ENCODE measurements at regions not wholly inside any gene's neighbourhood (a gene's known extent, or its start where the extent isn't known, plus 50 kb on each side); places are given as distances from the start of the nearest gene placed in this dataset.

- Mint-ChIP-seq H3K9me3 (ENCODE audit: unreplicated experiment) (no peaks in the 10 kb centered on the region), H3K27ac (ENCODE audit: unreplicated experiment) (no peak overlapping the region), H3K4me3 (ENCODE audit: unreplicated experiment) (no peak overlapping the region), H3K4me1 (ENCODE audit: low read depth, unreplicated experiment) (no peaks in the 10 kb centered on the region), H3K36me3 (ENCODE audit: insufficient read depth, unreplicated experiment) (no peaks in the 10 kb centered on the region), H3K27me3 (ENCODE audit: insufficient read depth, unreplicated experiment) (peaks cover 4% of the 10 kb centered on the region)
- no peak for TF ChIP-seq CTCF (IDR thresholded peaks at IDR 0.05; ENCODE audit: insufficient read depth in 1 of 2, low read depth in 1 of 2, low read length in 1 of 2, severe bottlenecking in 1 of 2, unreplicated experiment in 1 of 2)
- no peaks in the 10 kb centered on the region for H3K36me3 ChIP-seq (ENCODE audit: control insufficient read depth, insufficient read depth, low read length)
- POLR2A ChIA-PET = no interaction called here
- no peak overlapping the region for H3K4me3 ChIP-seq (ENCODE audit: low read depth, low read length)
- no peaks in the 10 kb centered on the region for H3K9me3 ChIP-seq
- H3K4me1 ChIP-seq = no peaks in the 10 kb centered on the region
- BruUV-seq (replicated peaks) = no TSS peak
- CTCF ChIA-PET = no interaction called here
- intact Hi-C loops (cut with micrococcal nuclease; ENCODE audit: unreplicated experiment) = no loop called here
- no peak for DNase-seq
- H3K27me3 ChIP-seq (replicated peaks; ENCODE audit: control insufficient read depth, insufficient read depth, low read length) = no peaks in the 10 kb centered on the region
Observed at GRCh38 chr20:4375881-4376280, 126.8 kb upstream of the ADRA1D start.

DNA sequence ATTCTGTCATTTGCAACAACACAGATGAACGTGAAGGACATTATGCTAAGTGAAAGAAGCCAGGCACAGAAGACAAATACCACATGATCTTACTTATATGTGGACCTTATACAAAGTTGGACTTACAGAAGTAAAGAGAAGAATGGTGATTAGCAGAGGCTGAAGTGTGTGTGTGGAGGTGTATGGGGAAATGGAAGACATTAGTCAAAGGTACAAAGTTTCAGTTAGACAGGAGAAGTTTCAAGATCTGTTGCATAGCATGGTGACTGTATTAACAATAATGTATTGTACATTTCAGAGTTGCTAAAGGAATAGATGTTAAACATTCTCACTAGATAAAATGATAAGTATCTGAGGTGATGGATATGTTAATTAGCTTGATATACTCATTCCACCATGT is 124.4 kb upstream of the ADRA1D start:
- CTCF ChIA-PET = no interaction called here
- Mint-ChIP-seq H3K27me3 (ENCODE audit: insufficient read depth, unreplicated experiment) (no peaks in the 10 kb centered on the region), H3K27ac (ENCODE audit: unreplicated experiment) (no peak overlapping the region), H3K9me3 (ENCODE audit: unreplicated experiment) (no peaks in the 10 kb centered on the region), H3K4me3 (ENCODE audit: unreplicated experiment) (no peak overlapping the region), H3K36me3 (ENCODE audit: insufficient read depth, unreplicated experiment) (no peaks in the 10 kb centered on the region), H3K4me1 (ENCODE audit: low read depth, unreplicated experiment) (no peaks in the 10 kb centered on the region)
- POLR2A ChIA-PET = no interaction called here
- Histone ChIP-seq H3K4me1 (no peaks in the 10 kb centered on the region), H3K4me3 (ENCODE audit: low read depth, low read length) (no peak overlapping the region), H3K9me3 (no peaks in the 10 kb centered on the region), H3K36me3 (ENCODE audit: control insufficient read depth, insufficient read depth, low read length) (no peaks in the 10 kb centered on the region), H3K27me3 (replicated peaks; ENCODE audit: control insufficient read depth, insufficient read depth, low read length) (no peaks in the 10 kb centered on the region)
- TF ChIP-seq CTCF (IDR thresholded peaks at IDR 0.05; ENCODE audit: insufficient read depth in 1 of 2, low read depth in 1 of 2, low read length in 1 of 2, severe bottlenecking in 1 of 2, unreplicated experiment in 1 of 2) = no peak
- DNase-seq = no peak
- BruUV-seq (replicated peaks) = no TSS peak
- intact Hi-C loops (cut with micrococcal nuclease; ENCODE audit: unreplicated experiment) = no loop called here

DNA sequence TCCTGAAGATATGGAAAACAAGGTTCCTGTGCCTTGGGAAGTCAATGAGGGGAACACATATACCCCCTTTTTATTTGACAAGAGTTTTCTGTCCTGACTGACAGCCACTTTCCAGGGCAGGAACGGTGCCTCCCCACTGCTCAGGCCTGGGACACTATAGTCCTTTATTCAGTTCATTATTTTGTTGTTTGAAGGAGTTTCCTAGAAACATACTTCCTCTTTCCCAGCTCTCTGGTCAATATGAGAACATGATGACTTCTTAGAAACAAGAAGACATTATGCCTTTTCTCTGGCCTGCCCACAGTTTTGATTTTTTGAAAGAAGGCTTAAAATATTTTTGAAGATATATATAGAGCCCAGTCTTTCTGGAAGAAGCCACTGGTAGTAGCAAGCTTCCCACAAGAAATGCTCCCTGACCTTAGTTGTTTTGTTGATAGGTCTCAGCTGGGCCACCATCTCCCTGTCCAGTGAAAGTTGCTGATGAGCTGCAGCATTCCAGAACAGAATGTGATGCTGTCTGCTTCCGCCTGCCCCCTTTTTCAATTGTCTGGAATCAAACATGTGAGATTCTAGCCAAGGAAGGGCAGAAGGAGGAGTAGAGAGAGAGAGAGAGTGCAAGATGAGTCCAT is 122.7 kb upstream of the ADRA1D start:
- no peaks in the 10 kb centered on the region for H3K9me3 Mint-ChIP-seq (ENCODE audit: unreplicated experiment)
- no peak overlapping the region for H3K4me3 ChIP-seq (ENCODE audit: low read depth, low read length)
- no TSS peak for BruUV-seq (replicated peaks)
- intact Hi-C loops (cut with micrococcal nuclease; ENCODE audit: unreplicated experiment) = no loop called here
- no peaks in the 10 kb centered on the region for H3K36me3 ChIP-seq (ENCODE audit: control insufficient read depth, insufficient read depth, low read length)
- DNase-seq = no peak
- H3K4me1 Mint-ChIP-seq (ENCODE audit: low read depth, unreplicated experiment) = no peaks in the 10 kb centered on the region
- H3K9me3 ChIP-seq = no peaks in the 10 kb centered on the region
- no peaks in the 10 kb centered on the region for H3K27me3 ChIP-seq (replicated peaks; ENCODE audit: control insufficient read depth, insufficient read depth, low read length)
- no peaks in the 10 kb centered on the region for H3K36me3 Mint-ChIP-seq (ENCODE audit: insufficient read depth, unreplicated experiment)
- H3K27me3 Mint-ChIP-seq (ENCODE audit: insufficient read depth, unreplicated experiment) = peaks cover 2% of the 10 kb centered on the region
- ChIA-PET POLR2A (no interaction called here), CTCF (no interaction called here)
- H3K27ac Mint-ChIP-seq (ENCODE audit: unreplicated experiment) = no peak overlapping the region
- H3K4me3 Mint-ChIP-seq (ENCODE audit: unreplicated experiment) = no peak overlapping the region
- no peaks in the 10 kb centered on the region for H3K4me1 ChIP-seq
- no peak for TF ChIP-seq CTCF (IDR thresholded peaks at IDR 0.05; ENCODE audit: insufficient read depth in 1 of 2, low read depth in 1 of 2, low read length in 1 of 2, severe bottlenecking in 1 of 2, unreplicated experiment in 1 of 2)

All from Caco-2 (cell line).